ENCODE measurements at regions not wholly inside any gene's neighbourhood (a gene's known extent, or its start where the extent isn't known, plus 50 kb on each side); places are given as distances from the start of the nearest gene placed in this dataset.

DNA sequence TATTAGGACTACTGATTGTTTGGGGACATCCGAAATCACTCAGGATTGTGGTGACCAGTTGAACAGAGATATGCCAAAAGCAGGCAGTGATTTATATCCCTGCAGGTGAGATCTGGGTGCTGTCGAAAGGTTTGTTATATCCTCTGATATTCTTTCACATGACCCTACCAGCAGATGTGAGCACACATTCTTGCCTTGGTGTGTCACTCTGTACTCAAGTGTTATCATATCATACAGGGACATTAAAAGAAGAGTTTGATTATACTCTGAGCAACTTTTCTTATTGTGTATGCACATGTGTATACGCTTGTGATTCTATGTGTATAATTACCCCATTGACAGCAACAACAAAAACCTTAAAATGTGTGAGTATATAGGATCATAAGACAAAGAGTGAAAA is 381.2 kb upstream of the IGFBP7 start:
- H3K4me3 Mint-ChIP-seq = no peak overlapping the region
- Histone ChIP-seq H3K27ac (ENCODE audit: low read depth) (no peak overlapping the region), H3K4me3 (no peak overlapping the region), H3F3A (replicated peaks; ENCODE audit: low read depth) (no peaks in the 10 kb centered on the region), H2AFZ (no peak overlapping the region), H3K9me2 (ENCODE audit: insufficient read depth) (peaks cover 9% of the 10 kb centered on the region; the same call in 1 of the 2 replicates), H4K20me1 (replicated peaks; ENCODE audit: insufficient read depth) (no peaks in the 10 kb centered on the region), H3K4me1 (ENCODE audit: insufficient read depth) (peaks cover 10% of the 10 kb centered on the region; the same call in 1 of the 2 replicates), H3K4me2 (no peak overlapping the region), H3K79me2 (replicated peaks; ENCODE audit: insufficient read depth) (no peaks in the 10 kb centered on the region), H3K36me3 (ENCODE audit: insufficient read depth) (no peaks in the 10 kb centered on the region), H3K27me3 (ENCODE audit: insufficient read depth) (no peaks in the 10 kb centered on the region)
- no peaks in the 10 kb centered on the region for H3K9me3 Mint-ChIP-seq
- no peaks in the 10 kb centered on the region for H3K36me3 Mint-ChIP-seq (ENCODE audit: low read depth)
- ATAC-seq = no peak
- no peak overlapping the region for H3K27ac Mint-ChIP-seq
- no peak for DNase-seq (ENCODE audit: low spot score)
- TF ChIP-seq, protein P1, sequence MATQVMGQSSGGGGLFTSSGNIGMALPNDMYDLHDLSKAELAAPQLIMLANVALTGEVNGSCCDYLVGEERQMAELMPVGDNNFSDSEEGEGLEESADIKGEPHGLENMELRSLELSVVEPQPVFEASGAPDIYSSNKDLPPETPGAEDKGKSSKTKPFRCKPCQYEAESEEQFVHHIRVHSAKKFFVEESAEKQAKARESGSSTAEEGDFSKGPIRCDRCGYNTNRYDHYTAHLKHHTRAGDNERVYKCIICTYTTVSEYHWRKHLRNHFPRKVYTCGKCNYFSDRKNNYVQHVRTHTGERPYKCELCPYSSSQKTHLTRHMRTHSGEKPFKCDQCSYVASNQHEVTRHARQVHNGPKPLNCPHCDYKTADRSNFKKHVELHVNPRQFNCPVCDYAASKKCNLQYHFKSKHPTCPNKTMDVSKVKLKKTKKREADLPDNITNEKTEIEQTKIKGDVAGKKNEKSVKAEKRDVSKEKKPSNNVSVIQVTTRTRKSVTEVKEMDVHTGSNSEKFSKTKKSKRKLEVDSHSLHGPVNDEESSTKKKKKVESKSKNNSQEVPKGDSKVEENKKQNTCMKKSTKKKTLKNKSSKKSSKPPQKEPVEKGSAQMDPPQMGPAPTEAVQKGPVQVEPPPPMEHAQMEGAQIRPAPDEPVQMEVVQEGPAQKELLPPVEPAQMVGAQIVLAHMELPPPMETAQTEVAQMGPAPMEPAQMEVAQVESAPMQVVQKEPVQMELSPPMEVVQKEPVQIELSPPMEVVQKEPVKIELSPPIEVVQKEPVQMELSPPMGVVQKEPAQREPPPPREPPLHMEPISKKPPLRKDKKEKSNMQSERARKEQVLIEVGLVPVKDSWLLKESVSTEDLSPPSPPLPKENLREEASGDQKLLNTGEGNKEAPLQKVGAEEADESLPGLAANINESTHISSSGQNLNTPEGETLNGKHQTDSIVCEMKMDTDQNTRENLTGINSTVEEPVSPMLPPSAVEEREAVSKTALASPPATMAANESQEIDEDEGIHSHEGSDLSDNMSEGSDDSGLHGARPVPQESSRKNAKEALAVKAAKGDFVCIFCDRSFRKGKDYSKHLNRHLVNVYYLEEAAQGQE (IDR thresholded peaks at IDR 0.05; ENCODE audit: unreplicated experiment) = no peak
- TF ChIP-seq ZNF331 (CRISPR knock-in tag; IDR thresholded peaks at IDR 0.05; ENCODE audit: low read depth) (no peak), ZNF114 (CRISPR knock-in tag; IDR thresholded peaks at IDR 0.05) (no peak), POLR2AphosphoS5 (IDR thresholded peaks at IDR 0.05; ENCODE audit: low read depth) (no peak), EZH2phosphoT487 (IDR thresholded peaks at IDR 0.05; ENCODE audit: unreplicated experiment) (no peak), JUNB (IDR thresholded peaks at IDR 0.05; ENCODE audit: unreplicated experiment) (no peak), CREB1 (CRISPR knock-in tag; IDR thresholded peaks at IDR 0.05; ENCODE audit: low read depth) (no peak), NANOG (IDR thresholded peaks at IDR 0.05; ENCODE audit: borderline replicate concordance) (no peak), STAT1 (IDR thresholded peaks at IDR 0.05; ENCODE audit: unreplicated experiment) (no peak), EZH2 (IDR thresholded peaks at IDR 0.05; ENCODE audit: low read depth, unreplicated experiment) (no peak)
- TF ChIP-seq, protein P2, sequence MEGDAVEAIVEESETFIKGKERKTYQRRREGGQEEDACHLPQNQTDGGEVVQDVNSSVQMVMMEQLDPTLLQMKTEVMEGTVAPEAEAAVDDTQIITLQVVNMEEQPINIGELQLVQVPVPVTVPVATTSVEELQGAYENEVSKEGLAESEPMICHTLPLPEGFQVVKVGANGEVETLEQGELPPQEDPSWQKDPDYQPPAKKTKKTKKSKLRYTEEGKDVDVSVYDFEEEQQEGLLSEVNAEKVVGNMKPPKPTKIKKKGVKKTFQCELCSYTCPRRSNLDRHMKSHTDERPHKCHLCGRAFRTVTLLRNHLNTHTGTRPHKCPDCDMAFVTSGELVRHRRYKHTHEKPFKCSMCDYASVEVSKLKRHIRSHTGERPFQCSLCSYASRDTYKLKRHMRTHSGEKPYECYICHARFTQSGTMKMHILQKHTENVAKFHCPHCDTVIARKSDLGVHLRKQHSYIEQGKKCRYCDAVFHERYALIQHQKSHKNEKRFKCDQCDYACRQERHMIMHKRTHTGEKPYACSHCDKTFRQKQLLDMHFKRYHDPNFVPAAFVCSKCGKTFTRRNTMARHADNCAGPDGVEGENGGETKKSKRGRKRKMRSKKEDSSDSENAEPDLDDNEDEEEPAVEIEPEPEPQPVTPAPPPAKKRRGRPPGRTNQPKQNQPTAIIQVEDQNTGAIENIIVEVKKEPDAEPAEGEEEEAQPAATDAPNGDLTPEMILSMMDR (conservative IDR thresholded peaks at IDR 0.05; ENCODE audit: low read depth in 2 of 2) = no peak
- TF ChIP-seq, protein P3, sequence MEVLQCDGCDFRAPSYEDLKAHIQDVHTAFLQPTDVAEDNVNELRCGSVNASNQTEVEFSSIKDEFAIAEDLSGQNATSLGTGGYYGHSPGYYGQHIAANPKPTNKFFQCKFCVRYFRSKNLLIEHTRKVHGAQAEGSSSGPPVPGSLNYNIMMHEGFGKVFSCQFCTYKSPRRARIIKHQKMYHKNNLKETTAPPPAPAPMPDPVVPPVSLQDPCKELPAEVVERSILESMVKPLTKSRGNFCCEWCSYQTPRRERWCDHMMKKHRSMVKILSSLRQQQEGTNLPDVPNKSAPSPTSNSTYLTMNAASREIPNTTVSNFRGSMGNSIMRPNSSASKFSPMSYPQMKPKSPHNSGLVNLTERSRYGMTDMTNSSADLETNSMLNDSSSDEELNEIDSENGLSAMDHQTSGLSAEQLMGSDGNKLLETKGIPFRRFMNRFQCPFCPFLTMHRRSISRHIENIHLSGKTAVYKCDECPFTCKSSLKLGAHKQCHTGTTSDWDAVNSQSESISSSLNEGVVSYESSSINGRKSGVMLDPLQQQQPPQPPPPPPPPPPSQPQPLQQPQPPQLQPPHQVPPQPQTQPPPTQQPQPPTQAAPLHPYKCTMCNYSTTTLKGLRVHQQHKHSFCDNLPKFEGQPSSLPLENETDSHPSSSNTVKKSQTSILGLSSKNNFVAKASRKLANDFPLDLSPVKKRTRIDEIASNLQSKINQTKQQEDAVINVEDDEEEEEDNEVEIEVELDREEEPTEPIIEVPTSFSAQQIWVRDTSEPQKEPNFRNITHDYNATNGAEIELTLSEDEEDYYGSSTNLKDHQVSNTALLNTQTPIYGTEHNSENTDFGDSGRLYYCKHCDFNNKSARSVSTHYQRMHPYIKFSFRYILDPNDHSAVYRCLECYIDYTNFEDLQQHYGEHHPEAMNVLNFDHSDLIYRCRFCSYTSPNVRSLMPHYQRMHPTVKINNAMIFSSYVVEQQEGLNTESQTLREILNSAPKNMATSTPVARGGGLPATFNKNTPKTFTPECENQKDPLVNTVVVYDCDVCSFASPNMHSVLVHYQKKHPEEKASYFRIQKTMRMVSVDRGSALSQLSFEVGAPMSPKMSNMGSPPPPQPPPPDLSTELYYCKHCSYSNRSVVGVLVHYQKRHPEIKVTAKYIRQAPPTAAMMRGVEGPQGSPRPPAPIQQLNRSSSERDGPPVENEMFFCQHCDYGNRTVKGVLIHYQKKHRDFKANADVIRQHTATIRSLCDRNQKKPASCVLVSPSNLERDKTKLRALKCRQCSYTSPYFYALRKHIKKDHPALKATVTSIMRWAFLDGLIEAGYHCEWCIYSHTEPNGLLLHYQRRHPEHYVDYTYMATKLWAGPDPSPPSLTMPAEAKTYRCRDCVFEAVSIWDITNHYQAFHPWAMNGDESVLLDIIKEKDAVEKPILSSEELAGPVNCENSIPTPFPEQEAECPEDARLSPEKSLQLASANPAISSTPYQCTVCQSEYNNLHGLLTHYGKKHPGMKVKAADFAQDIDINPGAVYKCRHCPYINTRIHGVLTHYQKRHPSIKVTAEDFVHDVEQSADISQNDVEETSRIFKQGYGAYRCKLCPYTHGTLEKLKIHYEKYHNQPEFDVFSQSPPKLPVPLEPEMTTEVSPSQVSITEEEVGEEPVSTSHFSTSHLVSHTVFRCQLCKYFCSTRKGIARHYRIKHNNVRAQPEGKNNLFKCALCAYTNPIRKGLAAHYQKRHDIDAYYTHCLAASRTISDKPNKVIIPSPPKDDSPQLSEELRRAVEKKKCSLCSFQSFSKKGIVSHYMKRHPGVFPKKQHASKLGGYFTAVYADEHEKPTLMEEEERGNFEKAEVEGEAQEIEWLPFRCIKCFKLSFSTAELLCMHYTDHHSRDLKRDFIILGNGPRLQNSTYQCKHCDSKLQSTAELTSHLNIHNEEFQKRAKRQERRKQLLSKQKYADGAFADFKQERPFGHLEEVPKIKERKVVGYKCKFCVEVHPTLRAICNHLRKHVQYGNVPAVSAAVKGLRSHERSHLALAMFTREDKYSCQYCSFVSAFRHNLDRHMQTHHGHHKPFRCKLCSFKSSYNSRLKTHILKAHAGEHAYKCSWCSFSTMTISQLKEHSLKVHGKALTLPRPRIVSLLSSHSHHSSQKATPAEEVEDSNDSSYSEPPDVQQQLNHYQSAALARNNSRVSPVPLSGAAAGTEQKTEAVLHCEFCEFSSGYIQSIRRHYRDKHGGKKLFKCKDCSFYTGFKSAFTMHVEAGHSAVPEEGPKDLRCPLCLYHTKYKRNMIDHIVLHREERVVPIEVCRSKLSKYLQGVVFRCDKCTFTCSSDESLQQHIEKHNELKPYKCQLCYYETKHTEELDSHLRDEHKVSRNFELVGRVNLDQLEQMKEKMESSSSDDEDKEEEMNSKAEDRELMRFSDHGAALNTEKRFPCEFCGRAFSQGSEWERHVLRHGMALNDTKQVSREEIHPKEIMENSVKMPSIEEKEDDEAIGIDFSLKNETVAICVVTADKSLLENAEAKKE (CRISPR knock-in tag; IDR thresholded peaks at IDR 0.05) = no peak
- TF ChIP-seq, protein P4, sequence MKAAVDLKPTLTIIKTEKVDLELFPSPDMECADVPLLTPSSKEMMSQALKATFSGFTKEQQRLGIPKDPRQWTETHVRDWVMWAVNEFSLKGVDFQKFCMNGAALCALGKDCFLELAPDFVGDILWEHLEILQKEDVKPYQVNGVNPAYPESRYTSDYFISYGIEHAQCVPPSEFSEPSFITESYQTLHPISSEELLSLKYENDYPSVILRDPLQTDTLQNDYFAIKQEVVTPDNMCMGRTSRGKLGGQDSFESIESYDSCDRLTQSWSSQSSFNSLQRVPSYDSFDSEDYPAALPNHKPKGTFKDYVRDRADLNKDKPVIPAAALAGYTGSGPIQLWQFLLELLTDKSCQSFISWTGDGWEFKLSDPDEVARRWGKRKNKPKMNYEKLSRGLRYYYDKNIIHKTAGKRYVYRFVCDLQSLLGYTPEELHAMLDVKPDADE (IDR thresholded peaks at IDR 0.05) = no peak
- peaks cover 7% of the 10 kb centered on the region; the same call in 2 of the 3 replicates for H3K4me1 Mint-ChIP-seq
- no peaks in the 10 kb centered on the region for H3K27me3 Mint-ChIP-seq (ENCODE audit: insufficient read depth, low read depth, poor library complexity)

Measured in GM23338 (cell line).